ENCODE measurements at regions not wholly inside any gene's neighbourhood (a gene's known extent, or its start where the extent isn't known, plus 50 kb on each side); places are given as distances from the start of the nearest gene placed in this dataset.

DNA sequence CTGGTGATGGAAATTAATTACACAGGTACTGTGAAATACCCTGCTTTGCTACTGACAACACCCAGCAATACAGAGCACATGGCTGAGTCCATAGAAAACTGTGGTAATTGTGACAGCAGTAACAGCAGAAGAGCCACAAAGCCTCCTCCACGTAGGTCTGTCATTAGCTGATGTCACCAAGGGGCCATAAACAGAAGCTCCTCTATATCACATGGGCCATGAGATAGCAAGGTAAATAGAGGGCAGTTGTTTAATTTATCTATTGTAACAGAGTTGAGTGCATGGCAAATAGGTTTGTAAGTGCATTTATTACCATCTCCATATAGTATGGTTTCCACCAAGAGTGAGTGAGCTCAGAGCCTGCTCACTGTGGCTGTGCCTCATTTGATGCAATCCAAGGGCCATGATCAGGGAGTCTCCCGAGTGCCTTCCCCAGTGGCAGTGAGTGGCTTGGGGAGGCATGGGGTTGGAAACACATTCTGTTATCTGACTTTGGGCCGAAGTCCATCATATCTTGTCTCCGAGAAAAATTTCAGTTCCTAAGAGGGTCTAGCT lies 281.2 kb downstream of the SKAP2 start:
- intact Hi-C loops (cut with DNase I): no loop called here
- Histone ChIP-seq H3K4me1 (no peaks in the 10 kb centered on the region), H3K4me3 (no peak overlapping the region), H3K27me3 (no peaks in the 10 kb centered on the region), H3K36me3 (no peaks in the 10 kb centered on the region), H3K9me3 (no peaks in the 10 kb centered on the region), H3K27ac (no peak overlapping the region)
- DNase-seq (ENCODE audit: extremely low spot score in 2 of 2): no peak
- TF ChIP-seq CTCF (IDR thresholded peaks at IDR 0.05) (no peak), POLR2AphosphoS5 (IDR thresholded peaks at IDR 0.05; ENCODE audit: insufficient read depth in 1 of 2, low read depth in 1 of 2) (no peak), POLR2A (IDR thresholded peaks at IDR 0.05) (no peak)

- no peak overlapping the region for H3K27ac ChIP-seq
- intact Hi-C loops (cut with DNase I): no loop called here
- H3K4me1 ChIP-seq: no peaks in the 10 kb centered on the region
- no peaks in the 10 kb centered on the region for H3K36me3 ChIP-seq
- H3K4me3 ChIP-seq: no peak overlapping the region
- DNase-seq (ENCODE audit: extremely low spot score in 2 of 2): no peak
- TF ChIP-seq POLR2AphosphoS5 (IDR thresholded peaks at IDR 0.05; ENCODE audit: insufficient read depth in 1 of 2, low read depth in 1 of 2): no peak
- no peak for TF ChIP-seq CTCF (IDR thresholded peaks at IDR 0.05)
- no peak for TF ChIP-seq POLR2A (IDR thresholded peaks at IDR 0.05)
- H3K9me3 ChIP-seq: no peaks in the 10 kb centered on the region
- no peaks in the 10 kb centered on the region for H3K27me3 ChIP-seq
Measured at GRCh38 chr7:26584326-26584725, 280.1 kb downstream of the SKAP2 start.

- Histone ChIP-seq H3K9me3 (no peaks in the 10 kb centered on the region), H3K27me3 (no peaks in the 10 kb centered on the region), H3K27ac (no peak overlapping the region), H3K36me3 (no peaks in the 10 kb centered on the region), H3K4me1 (no peaks in the 10 kb centered on the region), H3K4me3 (no peak overlapping the region)
- no peak for DNase-seq (ENCODE audit: extremely low spot score in 2 of 2)
- no peak for TF ChIP-seq CTCF (IDR thresholded peaks at IDR 0.05)
- TF ChIP-seq POLR2AphosphoS5 (IDR thresholded peaks at IDR 0.05; ENCODE audit: insufficient read depth in 1 of 2, low read depth in 1 of 2): no peak
- no peak for TF ChIP-seq POLR2A (IDR thresholded peaks at IDR 0.05)
- intact Hi-C loops (cut with DNase I): no loop called here
Measured at GRCh38 chr7:26584987-26585665, 279.3 kb downstream of the SKAP2 start.

DNA sequence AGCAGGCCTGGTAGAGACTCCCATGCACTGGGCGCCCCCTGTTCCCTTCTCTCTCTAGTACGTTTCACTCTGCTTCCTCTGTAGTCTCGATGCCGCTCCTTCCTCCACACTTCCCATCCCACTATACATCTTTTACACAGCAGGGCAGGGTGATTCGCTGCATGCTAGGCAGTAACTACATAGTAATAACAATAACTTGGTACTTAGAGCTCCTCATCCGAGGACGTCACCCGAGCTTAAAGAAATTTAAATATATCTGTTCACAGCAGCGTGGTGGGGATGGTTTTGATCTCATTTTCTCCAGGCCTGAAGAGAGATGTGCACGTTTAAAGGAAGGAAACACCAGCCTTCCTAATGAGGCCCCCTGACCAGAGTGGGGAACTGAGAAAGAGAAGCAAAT lies 276.9 kb downstream of the SKAP2 start:
- H3K4me1 ChIP-seq: no peaks in the 10 kb centered on the region
- no peaks in the 10 kb centered on the region for H3K36me3 ChIP-seq
- H3K9me3 ChIP-seq: no peaks in the 10 kb centered on the region
- no peaks in the 10 kb centered on the region for H3K27me3 ChIP-seq
- no peak overlapping the region for H3K4me3 ChIP-seq
- DNase-seq (ENCODE audit: extremely low spot score in 2 of 2): no peak
- TF ChIP-seq POLR2AphosphoS5 (IDR thresholded peaks at IDR 0.05; ENCODE audit: insufficient read depth in 1 of 2, low read depth in 1 of 2) (no peak), POLR2A (IDR thresholded peaks at IDR 0.05) (no peak), CTCF (IDR thresholded peaks at IDR 0.05) (no peak)
- H3K27ac ChIP-seq: no peak overlapping the region
- intact Hi-C loops (cut with DNase I): no loop called here

DNA sequence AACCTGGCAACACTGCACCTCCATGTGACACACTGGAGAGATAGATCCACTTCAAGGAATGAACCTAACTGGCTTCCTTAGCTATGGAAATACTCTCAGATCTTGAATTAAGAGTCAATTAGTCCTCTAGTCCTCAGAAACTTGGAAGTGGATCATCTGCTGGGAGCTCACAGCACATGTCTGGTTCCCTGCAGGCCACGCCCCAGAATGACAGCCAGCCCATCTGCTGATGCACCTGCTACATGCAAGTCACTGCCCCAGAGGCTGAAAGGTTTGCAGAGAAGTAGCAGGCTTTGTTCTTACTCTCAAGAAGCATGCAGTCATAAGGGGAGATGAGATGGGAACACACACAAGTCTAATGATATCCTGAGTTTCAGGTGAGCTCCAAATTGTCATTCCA lies 275.9 kb downstream of the SKAP2 start:
- intact Hi-C loops (cut with DNase I): no loop called here

More for the DNA sequence above, 275.9 kb downstream of the SKAP2 start:
- Histone ChIP-seq H3K27me3 (no peaks in the 10 kb centered on the region), H3K36me3 (no peaks in the 10 kb centered on the region), H3K4me3 (no peak overlapping the region), H3K9me3 (no peaks in the 10 kb centered on the region), H3K27ac (no peak overlapping the region), H3K4me1 (no peaks in the 10 kb centered on the region)
- DNase-seq (ENCODE audit: extremely low spot score in 2 of 2): no peak
- TF ChIP-seq POLR2AphosphoS5 (IDR thresholded peaks at IDR 0.05; ENCODE audit: insufficient read depth in 1 of 2, low read depth in 1 of 2) (no peak), CTCF (IDR thresholded peaks at IDR 0.05) (no peak), POLR2A (IDR thresholded peaks at IDR 0.05) (no peak)

Measured in vagina (tissue), 2 donors.